Right kidney (tissue), 1 donor: ENCODE measurements at regions not wholly inside any gene's neighbourhood (a gene's known extent, or its start where the extent isn't known, plus 50 kb on each side); places are given as distances from the start of the nearest gene placed in this dataset.

Source experiments
- DNase-seq: peaks from one replicate; pipeline ENCODE4 v3.0.0-alpha.2; 2016

- DNase-seq = no peak
Measured at GRCh38 chr20:50242548-50242862, 51.9 kb downstream of the CEBPB start.

- DNase-seq = peak; percentile 42
Measured at GRCh38 chr20:50242863-50243609, 52.4 kb downstream of the CEBPB start.

- DNase-seq = no peak
Measured at GRCh38 chr20:50243610-50244351, 53.2 kb downstream of the CEBPB start.

- no peak for DNase-seq
Measured at GRCh38 chr20:50244352-50245149, 53.9 kb downstream of the CEBPB start.

GRCh38 chr20:50245498-50246366, 55.1 kb downstream of the CEBPB start:
- no peak for DNase-seq

GRCh38 chr20:50246367-50247195, 56.0 kb downstream of the CEBPB start:
- no peak for DNase-seq

GRCh38 chr20:50247196-50248094, 56.8 kb downstream of the CEBPB start:
- no peak for DNase-seq

GRCh38 chr20:50248104-50248641, 57.5 kb downstream of the CEBPB start:
- DNase-seq = no peak

- DNase-seq = no peak
Measured at GRCh38 chr20:50249447-50250388, 59.1 kb downstream of the CEBPB start.

- no peak for DNase-seq
Measured at GRCh38 chr20:50250679-50251382, 60.2 kb downstream of the CEBPB start.

- no peak for DNase-seq
Measured at GRCh38 chr20:50251383-50251748, 60.7 kb downstream of the CEBPB start.

- no peak for DNase-seq
Measured at GRCh38 chr20:50251992-50252511, 61.4 kb downstream of the CEBPB start.

- DNase-seq = no peak
Measured at GRCh38 chr20:50252701-50253100, 62.1 kb downstream of the CEBPB start.

- no peak for DNase-seq
Measured at GRCh38 chr20:50253101-50253500, 62.5 kb downstream of the CEBPB start.

- DNase-seq = no peak
Measured at GRCh38 chr20:50254466-50255079, 63.9 kb downstream of the CEBPB start.

- no peak for DNase-seq
Measured at GRCh38 chr20:50256577-50256976, 65.9 kb downstream of the CEBPB start.

GRCh38 chr20:50257860-50258259, 67.2 kb downstream of the CEBPB start:
- DNase-seq = no peak
